IPS-18c (cell line): ENCODE measurements at regions not wholly inside any gene's neighbourhood (a gene's known extent, or its start where the extent isn't known, plus 50 kb on each side); places are given as distances from the start of the nearest gene placed in this dataset.

Experiments
- H3K4me3 ChIP-seq: 2 replicates; pipeline ENCODE4 v1.7.0; 2013; ENCODE audit warnings: low read depth, mild to moderate bottlenecking, low read length, moderate library complexity; ENCODE audit not compliant: insufficient read depth
- H3K9me3 ChIP-seq: one replicate; pipeline ENCODE4 v1.6.1; 2013; ENCODE audit warnings: mild to moderate bottlenecking, low read length, moderate library complexity; ENCODE audit not compliant: control insufficient read depth, insufficient read depth

DNA sequence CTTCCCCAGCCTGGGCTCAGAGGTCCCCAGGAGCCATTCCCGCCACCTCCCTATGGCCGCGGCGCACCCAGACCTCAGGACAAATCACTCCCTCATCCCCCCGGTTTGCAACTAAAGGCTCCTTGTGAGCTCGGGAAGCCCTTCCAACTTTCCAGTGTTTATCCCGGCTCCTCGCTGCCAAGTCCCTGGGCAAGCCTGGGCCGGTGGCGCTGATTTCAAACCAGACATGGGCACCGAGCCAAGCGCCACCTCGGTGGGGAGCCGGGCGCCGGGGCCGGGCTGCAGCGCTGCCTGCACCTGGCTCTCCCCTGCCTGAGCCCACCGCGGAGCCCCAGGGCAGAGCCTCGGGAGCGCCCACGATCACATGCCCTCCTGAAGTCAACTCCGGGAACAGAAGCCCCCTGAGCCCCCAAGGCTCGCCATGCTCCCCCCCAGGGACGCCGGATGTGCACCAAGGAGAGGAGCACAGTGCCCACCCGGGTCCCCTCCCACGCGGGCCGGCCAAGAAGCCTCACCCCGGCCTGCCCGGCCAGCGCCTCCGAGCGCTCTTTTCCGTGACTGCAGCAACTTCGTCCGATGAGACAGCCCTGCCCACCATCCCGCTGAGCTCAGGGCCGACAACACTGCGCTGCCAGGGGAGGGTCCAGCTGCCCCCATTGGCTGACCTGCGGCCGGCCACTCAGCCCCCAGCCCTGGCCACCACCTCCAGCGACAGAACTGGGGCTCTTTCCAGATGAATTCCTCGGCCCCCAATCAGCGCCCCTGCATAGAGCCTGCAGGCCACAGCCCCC is 50.0 kb downstream of the NCOR2 start:
- H3K9me3 ChIP-seq = no peaks in the 10 kb centered on the region
- no peak overlapping the region for H3K4me3 ChIP-seq

- no peak overlapping the region for H3K4me3 ChIP-seq
These were observed 50.6 kb downstream of the NCOR2 start for GRCh38 chr12:124516850-124517249.

DNA sequence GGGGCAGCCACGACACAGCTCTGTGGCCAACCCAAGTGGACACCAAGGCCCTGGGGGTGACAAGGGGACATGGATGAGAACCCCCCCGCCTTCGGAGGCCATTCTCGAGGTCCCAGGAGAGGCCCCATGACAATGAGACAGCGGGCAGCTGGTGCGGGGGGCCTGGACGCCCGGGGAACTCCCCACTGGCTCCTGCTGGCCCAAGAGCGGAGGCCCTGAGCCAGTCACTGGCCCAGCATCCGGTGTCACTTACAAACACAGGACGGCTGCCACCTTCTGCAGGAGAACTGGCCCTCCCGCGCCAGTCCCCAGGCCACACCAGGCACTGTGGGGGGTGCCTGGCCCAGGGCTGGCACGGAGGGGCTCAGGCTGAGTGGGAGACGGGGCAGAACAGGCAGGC is 51.4 kb downstream of the NCOR2 start:
- H3K9me3 ChIP-seq = peaks cover 4% of the 10 kb centered on the region
- no peak overlapping the region for H3K4me3 ChIP-seq

More at GRCh38 chr12:124516850-124517249, 50.6 kb downstream of the NCOR2 start:
- H3K9me3 ChIP-seq = peaks cover 4% of the 10 kb centered on the region

- no peak overlapping the region for H3K4me3 ChIP-seq
- peaks cover 4% of the 10 kb centered on the region for H3K9me3 ChIP-seq
These were observed 52.1 kb downstream of the NCOR2 start for GRCh38 chr12:124514996-124515932.

DNA sequence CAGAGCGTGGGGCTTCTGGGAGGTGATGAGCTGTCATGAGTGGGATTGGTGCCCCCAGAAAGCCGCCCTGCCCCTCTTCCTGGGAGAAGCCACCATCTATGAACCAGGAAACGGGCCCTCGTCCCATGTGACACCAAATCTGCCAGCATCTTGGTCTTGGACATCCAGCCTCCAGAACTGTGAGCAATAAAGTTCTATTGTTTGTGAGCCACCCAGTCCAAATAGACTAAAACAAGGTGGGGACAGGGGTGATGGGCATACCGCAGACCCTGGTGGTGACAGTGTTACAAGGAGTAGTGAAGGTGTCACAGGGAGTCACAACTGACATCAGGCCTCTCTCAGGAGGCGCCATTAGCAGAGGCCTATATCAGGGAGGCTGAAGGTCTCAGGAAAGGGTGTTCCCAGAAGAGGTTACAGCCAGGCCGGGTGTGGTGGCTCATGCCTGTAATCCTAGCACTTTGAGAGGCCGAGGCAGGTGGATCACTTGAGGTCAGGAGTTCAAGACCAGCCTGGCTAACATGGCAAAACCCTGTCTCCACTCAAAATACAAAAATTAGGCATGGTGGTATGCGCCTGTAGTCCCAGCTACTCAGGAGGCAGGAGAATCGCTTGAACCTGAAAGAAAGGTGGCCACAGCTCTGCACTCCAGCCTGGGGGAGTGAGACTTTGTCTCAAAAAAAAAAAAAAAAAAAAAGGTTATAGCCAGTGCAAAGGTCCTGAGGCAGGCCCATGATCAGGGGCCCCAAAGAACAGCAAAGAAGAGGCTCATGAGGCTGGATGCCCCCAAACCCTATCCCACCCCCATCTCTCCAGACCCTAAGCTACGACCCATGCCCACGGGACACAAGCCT is 53.0 kb downstream of the NCOR2 start:
- no peak overlapping the region for H3K4me3 ChIP-seq
- peaks cover 4% of the 10 kb centered on the region for H3K9me3 ChIP-seq

DNA sequence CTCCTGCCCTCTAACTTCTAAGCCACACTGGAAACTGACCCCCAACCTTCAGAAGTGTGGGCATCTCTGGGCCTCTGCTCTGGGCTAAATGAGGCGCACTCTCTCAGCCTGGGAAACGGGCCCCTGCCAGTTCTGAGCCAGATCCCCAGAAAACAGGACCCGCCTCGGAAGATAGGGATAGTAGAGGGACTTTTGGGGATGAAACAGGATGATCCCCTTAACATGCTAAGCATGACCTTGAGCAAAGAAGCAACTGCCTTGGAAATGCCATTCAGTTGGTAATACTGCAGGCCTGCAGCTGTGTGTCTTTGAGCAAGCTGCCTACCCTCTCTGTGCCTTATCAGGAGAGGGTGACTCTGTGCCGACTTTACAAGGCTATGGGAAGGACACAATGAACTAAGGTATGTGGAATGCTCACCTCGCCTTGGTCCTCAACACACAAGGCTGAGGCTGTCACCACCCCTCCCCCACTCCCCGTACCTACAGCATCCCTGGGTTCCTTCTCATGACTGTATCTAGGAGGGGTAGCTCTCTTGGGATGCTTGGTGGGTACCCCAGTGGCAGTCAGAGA is 54.0 kb downstream of the NCOR2 start:
- no peak overlapping the region for H3K4me3 ChIP-seq
- H3K9me3 ChIP-seq = peaks cover 4% of the 10 kb centered on the region

DNA sequence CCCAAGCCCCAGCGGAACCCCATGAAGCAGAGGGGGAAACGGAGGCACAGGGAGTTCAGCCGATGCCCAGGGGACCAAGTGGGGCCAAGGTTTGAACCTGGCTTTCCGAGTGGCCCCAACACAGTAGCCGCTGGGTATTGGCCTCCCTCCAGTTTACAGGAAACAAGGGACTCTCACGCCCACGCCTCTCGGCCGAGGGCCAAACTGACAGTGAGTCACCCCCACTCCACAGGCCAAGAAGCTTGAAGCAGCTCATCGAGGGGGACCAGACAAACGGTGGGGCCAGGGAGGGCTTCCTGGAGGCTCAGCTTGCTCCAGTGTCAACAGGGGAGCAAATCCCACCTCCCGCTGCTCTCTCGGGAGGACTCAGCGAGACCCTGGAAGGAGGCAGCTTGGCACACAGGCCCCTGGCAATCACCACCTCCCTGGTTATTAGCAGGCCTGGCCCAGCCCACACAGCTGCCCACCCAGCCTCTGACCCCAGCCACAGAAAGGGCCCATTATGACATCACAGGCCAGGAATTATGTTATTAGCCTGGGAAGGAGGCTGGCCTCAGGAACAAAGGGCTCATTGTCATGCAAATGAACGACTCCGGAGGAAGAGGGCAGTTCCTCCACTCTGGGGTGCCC is 54.6 kb downstream of the NCOR2 start:
- peaks cover 4% of the 10 kb centered on the region for H3K9me3 ChIP-seq
- no peak overlapping the region; the same call in 1 of the 2 replicates for H3K4me3 ChIP-seq

GRCh38 chr12:124511259-124511985 is 56.0 kb downstream of the NCOR2 start:
- peaks cover 4% of the 10 kb centered on the region for H3K9me3 ChIP-seq
- H3K4me3 ChIP-seq = no peak overlapping the region

- peaks cover 4% of the 10 kb centered on the region for H3K9me3 ChIP-seq
- no peak overlapping the region for H3K4me3 ChIP-seq
These were observed 57.0 kb downstream of the NCOR2 start for GRCh38 chr12:124510301-124510970.

GRCh38 chr12:124509676-124510300 is 57.6 kb downstream of the NCOR2 start:
- no peak overlapping the region for H3K4me3 ChIP-seq
- peaks cover 4% of the 10 kb centered on the region for H3K9me3 ChIP-seq

GRCh38 chr12:124509300-124509675 is 58.1 kb downstream of the NCOR2 start:
- no peak overlapping the region for H3K4me3 ChIP-seq
- peaks cover 4% of the 10 kb centered on the region for H3K9me3 ChIP-seq

DNA sequence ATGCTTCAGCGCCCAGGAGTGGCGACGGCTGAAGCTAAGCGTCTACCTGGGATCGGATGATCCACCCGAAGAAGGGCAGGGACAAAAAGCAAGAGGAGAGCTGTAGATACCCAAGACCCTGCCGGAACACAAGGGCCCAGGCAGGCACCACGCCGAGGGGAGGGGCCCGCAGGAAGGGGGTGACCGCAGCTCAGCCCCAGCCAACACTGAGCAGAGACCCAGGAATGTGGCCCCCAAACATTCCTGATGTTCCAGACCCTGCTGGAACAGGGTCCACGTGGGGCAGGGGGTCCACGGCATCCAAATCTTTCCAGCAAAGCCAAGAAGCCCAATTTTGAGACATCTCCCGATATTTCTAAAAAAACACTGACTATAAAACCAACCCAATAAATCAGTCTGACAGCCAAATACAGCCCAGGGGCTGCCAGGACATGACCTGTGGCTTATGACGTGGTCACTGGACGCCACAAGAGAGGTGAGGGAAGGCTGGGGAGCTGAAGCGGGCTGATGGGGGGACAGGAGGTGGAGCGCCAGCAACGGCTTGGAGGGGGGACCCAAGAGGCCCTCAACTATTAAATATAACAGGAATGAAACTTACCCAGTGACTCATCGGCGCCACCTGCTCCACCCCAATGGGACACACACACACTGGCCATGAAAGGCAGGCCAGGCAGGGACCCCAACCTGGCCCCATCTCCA is 58.9 kb downstream of the NCOR2 start:
- peaks cover 4% of the 10 kb centered on the region for H3K9me3 ChIP-seq
- H3K4me3 ChIP-seq = no peak overlapping the region

- Histone ChIP-seq H3K4me3 (no peak overlapping the region), H3K9me3 (peaks cover 4% of the 10 kb centered on the region)
These were observed 60.0 kb downstream of the NCOR2 start for GRCh38 chr12:124507188-124508109.

DNA sequence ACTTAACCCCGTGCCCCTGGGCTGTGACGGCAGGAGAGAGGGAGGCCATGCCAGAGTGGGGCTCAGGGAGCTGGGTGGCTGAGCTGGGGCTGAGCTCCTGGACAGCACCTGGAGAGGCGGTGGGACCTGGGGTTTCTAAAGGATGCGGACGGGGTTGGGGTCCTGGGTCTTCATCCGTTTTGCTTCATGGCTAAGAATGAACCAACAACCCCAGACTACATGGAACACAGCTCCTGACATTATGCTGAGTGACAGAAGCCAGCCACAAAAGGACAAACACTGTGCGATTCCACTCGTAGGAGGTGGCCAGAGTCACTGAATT is 60.6 kb downstream of the NCOR2 start:
- H3K4me3 ChIP-seq = no peak overlapping the region

More for the DNA sequence above, 60.6 kb downstream of the NCOR2 start:
- H3K9me3 ChIP-seq = no peaks in the 10 kb centered on the region
